ENCODE measurements at regions not wholly inside any gene's neighbourhood (a gene's known extent, or its start where the extent isn't known, plus 50 kb on each side); places are given as distances from the start of the nearest gene placed in this dataset.
A peak's percentile ranks its signal among the peaks of the same experiment; 100 is the strongest.
"Not testable (repeated sequence)": the region's sequence is repeated elsewhere in the genome, so short reads cannot be mapped to it uniquely, and the experiment has no call there.

- DNase-seq: not testable (repeated sequence)
These were observed 51.5 kb downstream of the VPREB1 start for GRCh38 chr22:22296047-22296446.

DNA sequence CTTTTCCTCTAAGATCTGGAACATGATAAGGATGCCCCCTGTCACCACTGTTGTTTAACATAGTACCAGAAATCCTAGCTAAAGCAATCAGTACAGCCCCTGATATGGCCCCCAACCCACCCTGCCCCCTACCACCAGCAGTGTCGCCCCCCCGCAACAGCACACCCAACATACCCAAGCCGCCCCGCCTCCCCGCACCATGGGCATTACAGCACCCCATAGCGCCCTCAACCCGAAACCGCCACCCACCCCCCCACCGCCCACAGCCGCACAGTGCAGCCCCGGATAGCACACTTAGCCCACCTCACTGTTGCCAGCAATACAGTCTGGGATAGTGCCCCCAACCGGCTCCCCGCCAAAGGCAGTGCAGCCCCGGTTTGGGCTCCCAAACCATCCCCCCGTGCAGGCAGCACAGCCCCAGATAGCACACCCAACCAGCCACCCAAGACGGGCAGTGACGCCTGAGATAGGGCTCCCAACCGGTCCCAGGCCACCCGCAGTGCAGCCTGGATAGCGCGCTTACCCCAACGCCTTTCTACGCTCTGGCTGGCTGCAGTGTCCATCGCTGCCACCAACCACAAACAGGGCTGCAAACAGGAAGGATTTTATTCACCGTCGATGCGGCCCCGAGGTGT lies 52.7 kb downstream of the VPREB1 start:
- not testable (repeated sequence) for DNase-seq

DNA sequence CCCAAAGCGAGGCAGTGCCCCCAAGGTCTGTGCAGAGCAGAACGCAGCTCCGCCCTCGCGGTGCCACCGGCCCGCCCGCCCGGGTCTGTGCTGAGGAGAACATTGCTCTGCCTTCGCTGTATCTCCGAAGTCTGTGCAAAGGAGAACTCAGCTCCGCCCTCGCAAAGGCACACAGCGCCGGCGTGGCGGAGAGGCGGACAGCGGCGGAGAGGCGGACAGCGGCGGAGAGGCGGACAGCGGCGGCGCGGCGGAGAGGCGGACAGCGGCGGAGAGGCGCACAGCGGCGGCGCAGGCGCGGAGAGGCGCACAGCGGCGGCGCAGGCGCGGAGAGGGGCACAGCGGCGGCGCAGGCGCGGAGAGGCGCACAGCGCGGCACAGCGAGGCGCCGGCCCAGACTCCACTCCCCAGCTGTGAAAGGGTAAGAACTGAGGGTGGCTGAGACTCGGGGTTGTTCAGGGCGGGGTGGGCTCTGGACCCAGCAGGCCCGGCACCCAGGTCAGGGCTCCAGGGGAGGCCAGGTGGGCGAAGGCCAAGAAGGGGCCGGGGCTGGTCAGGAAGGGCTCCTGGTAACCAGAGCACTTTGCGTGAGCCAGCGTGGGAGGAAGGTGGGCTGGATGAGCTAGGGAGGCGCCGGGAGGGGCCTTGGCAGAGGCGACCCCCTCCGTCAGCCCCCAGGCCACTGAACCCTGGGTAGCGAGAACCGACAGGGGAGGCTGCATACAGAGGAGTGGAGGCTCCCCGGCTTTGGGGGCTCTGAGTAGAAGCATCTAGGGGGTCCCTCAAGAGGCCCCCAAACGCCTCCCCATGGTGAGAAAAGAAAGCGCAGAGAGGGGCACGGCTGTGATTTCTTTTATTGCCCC lies 53.4 kb downstream of the VPREB1 start:
- DNase-seq: peak in 1 of 2 experiments; percentile 76

DNA sequence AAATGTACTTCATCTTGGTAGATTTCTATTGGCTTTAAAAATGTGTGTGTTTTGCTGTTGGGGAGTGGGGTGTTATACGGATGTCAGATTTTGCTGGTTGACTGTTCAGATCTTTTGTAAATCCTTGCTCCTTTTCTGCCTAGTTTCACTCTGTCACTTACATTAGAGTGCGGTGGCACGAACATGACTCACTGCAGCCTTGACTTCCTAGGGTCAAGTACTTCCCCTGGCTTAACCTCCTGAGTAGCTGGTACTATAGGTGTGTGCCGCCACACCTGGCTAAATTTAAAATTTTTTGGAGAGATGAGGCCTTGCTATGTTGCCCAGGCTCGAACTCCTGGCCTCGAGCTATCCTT lies 54.0 kb downstream of the VPREB1 start:
- not testable (repeated sequence) for DNase-seq

DNA sequence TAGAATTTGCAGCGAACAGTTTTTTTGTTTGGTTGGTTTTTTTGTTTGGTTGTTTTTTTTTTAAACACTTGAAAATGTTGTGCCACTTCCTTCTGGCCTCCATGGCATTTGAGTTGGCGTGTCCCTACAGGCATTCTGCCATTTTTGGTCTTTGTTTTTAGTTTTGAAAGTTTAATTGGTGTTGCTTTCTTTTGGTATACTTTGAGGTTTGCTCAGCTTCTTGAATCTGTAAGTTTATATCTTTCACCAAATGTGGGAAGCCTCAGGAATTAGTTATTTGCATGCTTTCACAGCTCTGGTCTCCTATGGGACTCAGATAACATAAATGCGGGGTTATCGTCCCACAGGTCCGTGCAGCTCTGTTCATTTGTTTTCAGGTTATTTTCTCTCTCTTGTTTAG lies 55.9 kb downstream of the VPREB1 start:
- not testable (repeated sequence) for DNase-seq

- DNase-seq: not testable (repeated sequence)
These were observed 56.4 kb downstream of the VPREB1 start for GRCh38 chr22:22300946-22301345.

DNA sequence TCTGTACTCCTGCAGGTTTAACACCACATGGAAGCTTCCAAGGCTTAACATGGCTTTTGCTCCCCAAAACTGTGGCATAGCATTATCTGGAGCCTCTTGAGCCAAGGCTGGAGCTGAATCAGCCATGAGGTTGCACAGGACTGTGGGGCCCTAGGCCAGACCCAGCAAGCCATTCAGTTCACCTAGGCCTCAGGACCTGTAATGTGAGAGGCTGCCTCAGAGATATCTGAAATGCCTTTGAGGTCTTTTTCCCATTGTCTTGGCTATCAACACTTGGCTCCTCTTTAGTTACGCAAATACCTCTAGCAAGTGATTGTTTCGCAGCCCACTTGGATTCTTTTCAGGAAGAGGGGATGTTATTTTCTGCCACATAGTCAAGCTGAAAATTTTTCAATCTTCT lies 72.0 kb downstream of the VPREB1 start:
- DNase-seq: no peak

DNA sequence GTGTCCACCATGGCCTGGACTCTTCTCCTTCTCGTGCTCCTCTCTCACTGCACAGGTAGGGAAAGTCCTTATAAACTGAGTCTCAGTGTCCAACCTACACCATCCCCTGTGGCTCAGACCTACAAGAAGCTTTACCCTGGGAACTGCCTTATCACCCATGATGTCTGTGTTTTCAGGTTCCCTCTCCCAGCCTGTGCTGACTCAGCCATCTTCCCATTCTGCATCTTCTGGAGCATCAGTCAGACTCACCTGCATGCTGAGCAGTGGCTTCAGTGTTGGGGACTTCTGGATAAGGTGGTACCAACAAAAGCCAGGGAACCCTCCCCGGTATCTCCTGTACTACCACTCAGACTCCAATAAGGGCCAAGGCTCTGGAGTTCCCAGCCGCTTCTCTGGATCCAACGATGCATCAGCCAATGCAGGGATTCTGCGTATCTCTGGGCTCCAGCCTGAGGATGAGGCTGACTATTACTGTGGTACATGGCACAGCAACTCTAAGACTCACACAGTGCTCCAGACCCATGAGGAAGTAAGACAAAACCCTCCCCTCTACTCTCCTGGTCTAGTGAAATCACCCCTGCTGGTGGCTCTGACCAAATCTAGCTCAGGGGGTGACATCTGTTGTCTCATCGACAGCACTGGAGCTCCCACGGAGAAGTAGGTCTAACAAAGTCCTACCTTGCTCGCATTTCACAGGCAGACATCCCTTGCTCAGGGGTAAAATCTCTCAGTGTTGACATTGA lies 74.3 kb downstream of the VPREB1 start:
- no peak for DNase-seq

GRCh38 chr22:22321743-22322611 lies 77.4 kb downstream of the VPREB1 start:
- DNase-seq: peak; percentile 29 to 68

DNA sequence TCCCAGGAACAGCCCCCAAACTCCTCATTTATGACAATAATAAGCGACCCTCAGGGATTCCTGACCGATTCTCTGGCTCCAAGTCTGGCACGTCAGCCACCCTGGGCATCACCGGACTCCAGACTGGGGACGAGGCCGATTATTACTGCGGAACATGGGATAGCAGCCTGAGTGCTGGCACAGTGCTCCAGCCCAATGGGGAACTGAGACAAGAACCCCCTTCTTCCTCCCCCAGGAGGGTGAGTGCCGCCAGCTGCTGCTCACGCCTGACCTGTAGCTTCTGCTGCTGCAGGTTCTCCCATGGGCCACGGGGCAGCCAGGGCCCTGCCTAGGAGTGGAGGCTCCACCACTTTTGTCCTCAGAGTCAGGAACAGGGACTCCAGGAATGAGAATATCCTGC lies 78.2 kb downstream of the VPREB1 start:
- DNase-seq: no peak

DNA sequence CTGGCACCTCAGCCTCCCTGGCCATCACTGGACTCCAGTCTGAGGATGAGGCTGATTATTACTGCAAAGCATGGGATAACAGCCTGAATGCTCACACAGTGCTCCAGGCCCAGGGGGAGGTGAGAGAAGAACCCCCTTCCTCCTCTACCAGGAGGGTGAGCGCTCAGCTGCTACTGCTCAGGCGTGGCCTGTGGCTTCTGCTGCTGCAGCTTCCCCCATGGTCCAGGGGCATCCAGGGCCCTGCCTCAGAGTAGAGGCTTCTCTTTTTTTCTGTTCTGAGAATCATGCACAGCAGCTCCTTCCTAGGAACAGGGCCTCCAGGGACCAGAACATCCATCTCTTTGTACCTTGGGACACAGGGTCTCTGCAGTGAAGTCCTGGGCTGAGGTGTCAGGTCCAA lies 83.1 kb downstream of the VPREB1 start:
- no peak for DNase-seq

DNA sequence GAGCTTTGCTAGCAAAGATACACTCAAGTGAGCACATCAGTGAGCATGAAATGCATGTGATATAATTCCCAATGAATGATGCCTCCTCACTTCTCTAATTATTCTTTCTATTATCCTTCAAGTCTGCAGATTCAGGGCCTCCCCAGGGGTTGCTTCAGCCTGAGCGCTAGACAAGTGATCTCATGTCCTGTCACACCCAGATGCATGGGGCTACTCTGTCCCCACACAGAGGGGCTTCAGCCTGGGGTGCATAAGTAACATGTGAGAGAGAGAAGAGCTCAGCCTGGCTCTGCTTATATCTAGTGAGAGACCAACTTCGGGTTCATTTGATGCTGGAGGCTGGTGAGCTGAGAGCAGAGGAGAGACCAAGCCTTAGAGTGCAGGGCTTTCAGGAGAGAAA lies 85.2 kb downstream of the VPREB1 start:
- no peak for DNase-seq

DNA sequence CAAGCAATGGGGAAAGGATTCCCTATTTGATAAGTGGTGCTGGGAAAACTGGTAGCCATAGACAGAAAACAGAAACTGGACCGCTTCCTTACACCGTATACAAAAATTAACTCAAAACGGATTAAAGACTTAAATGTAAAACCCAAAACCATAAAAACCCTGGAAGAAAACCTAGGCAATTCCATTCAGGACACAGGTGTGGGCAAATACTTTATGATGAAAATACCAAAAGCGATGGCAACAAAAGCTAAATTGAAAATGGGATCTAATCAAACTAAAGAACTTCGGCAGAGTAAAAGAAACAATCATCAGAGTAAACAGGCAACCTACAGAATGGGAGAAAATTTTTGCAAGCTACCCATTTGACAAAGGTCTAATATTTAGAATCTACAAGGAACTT lies 91.1 kb downstream of the VPREB1 start:
- not testable (repeated sequence) for DNase-seq

DNA sequence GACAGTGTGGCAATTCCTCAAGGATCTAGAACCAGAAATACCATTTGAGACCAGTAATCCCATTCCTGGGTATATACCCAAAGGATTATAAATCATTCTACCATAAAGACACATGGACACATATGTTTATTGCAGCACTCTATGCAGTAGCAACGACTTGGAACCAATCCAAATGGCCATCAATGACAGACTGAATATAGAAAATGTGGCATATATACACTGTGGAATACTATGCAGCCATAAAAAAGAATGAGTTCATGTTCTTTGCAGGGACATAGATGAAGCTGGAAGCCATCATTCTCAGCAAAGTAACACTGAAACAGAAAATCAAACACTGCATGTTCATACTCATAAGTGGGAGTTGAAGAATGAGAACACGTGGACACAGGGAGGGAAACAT lies 91.7 kb downstream of the VPREB1 start:
- DNase-seq: not testable (repeated sequence)

- not testable (repeated sequence) for DNase-seq
These were observed 94.2 kb downstream of the VPREB1 start for GRCh38 chr22:22338778-22339177.

- DNase-seq: no peak
These were observed 97.2 kb downstream of the VPREB1 start for GRCh38 chr22:22341736-22342135.

DNA sequence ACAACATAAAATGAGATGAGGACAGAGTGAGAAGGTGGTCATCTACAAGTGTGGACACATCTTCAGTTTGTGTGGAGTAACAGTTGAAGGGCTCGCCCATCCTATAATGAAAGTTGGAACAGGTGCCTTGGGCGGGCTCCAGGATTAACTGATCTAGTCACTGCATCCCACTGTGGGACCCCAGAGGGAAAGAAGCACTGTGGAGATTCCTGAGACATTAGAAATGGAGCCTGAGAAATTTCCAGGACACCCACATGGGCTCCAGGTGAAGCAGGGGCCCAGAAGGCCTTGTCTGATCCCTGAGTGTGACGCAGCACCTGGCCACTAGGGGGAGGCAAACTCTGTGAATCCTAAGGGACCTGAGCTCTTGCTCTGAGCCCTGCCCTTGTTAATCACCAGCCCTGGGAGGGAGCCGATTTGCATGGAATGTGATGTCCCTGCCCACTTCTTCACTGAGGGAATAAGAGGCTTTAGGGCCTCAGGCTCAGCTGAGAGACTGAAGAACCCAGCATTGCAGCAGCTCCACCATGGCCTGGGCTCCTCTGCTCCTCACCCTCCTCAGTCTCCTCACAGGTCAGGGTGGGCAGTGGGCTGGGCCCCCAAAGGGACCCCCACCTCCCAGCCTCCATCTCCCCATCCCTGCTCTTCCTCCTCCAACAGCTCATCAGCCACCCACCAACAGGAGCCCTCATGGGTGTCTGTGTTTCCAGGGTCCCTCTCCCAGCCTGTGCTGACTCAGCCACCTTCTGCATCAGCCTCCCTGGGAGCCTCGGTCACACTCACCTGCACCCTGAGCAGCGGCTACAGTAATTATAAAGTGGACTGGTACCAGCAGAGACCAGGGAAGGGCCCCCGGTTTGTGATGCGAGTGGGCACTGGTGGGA lies 98.4 kb downstream of the VPREB1 start:
- peak; percentile 81 to 94 for DNase-seq

- DNase-seq: no peak
These were observed 99.2 kb downstream of the VPREB1 start for GRCh38 chr22:22343581-22344296.

GRCh38 chr22:22344430-22344829 lies 99.8 kb downstream of the VPREB1 start:
- DNase-seq: no peak

GRCh38 chr22:22345781-22346180 lies 101.2 kb downstream of the VPREB1 start:
- no peak for DNase-seq
